PC-9 (cell line): ENCODE measurements at regions not wholly inside any gene's neighbourhood (a gene's known extent, or its start where the extent isn't known, plus 50 kb on each side); places are given as distances from the start of the nearest gene placed in this dataset.

Source experiments
- CTCF ChIP-seq: fragments of 200-600 bp; sonication (generic); conservative IDR thresholded peaks from 2 replicates; pipeline ENCODE4 v1.6.1; 2017; ENCODE audit warnings: mixed run types, antibody characterized with exemption, mild to moderate bottlenecking, moderate library complexity
- EZH2 ChIP-seq: fragments of 200-600 bp; sonication (generic); IDR thresholded peaks from 2 replicates; pipeline ENCODE4 v1.8.0; 2017; ENCODE audit warnings: antibody characterized with exemption, low read depth

GRCh38 chr22:22427542-22428065, 80.9 kb downstream of the ZNF280B start:
- TF ChIP-seq CTCF (no peak), EZH2 (no peak)
